GM12878 (cell line): ENCODE measurements at regions not wholly inside any gene's neighbourhood (a gene's known extent, or its start where the extent isn't known, plus 50 kb on each side); places are given as distances from the start of the nearest gene placed in this dataset.

Source experiments
- EP300 ChIP-seq, 2 experiments: fragments of 150-350 bp in 1 of 2; IDR thresholded peaks; 2 replicates each; pipeline ENCODE4 v1.6.1; 2011 to 2012; ENCODE audit warnings: low read depth in 2 of 2, low read length in 2 of 2, borderline replicate concordance in 1 of 2, improper control_type of control experiment in 1 of 2, inconsistent platforms in 1 of 2; ENCODE audit not compliant: control insufficient read depth in 1 of 2
- EZH2 ChIP-seq: IDR thresholded peaks from 2 replicates; pipeline ENCODE4 v1.6.1; 2012; ENCODE audit warnings: low read depth, mild to moderate bottlenecking, control low read depth, inconsistent platforms, low read length, borderline replicate concordance; ENCODE audit not compliant: control insufficient read depth
- IKZF1 ChIP-seq: fragments of 450-650 bp; conservative IDR thresholded peaks from 2 replicates; pipeline ENCODE4 v1.6.1; 2017; ENCODE audit warnings: antibody characterized with exemption, mild to moderate bottlenecking
- POLR2AphosphoS5 ChIP-seq: IDR thresholded peaks from 2 replicates; pipeline ENCODE4 v1.6.1; 2011; ENCODE audit warnings: mild to moderate bottlenecking, low read length, inconsistent platforms
- SREBF1 ChIP-seq: IDR thresholded peaks from 2 replicates; pipeline ENCODE4 v1.6.1; 2012; ENCODE audit warnings: mild to moderate bottlenecking, low read length
- TF ChIP-seq, protein P1 (sequence below), 3 experiments: IDR thresholded peaks in 2 of 3; conservative IDR thresholded peaks in 1 of 3; 2 replicates each; pipeline ENCODE4 v1.5.1; 2011; ENCODE audit warnings: low read depth in 3 of 3, low read length in 3 of 3, mild to moderate bottlenecking in 3 of 3, control low read depth in 2 of 3, moderate library complexity in 2 of 3, inconsistent platforms in 1 of 3, mixed read lengths in 1 of 3; ENCODE audit not compliant: control insufficient read depth in 2 of 3, insufficient read depth in 1 of 3; ENCODE audit errors: extremely low read depth in 1 of 3
- TF ChIP-seq, protein P2 (sequence below): IDR thresholded peaks from 2 replicates; pipeline ENCODE4 v1.6.1; 2012; ENCODE audit warnings: mild to moderate bottlenecking, low read depth, low read length

DNA sequence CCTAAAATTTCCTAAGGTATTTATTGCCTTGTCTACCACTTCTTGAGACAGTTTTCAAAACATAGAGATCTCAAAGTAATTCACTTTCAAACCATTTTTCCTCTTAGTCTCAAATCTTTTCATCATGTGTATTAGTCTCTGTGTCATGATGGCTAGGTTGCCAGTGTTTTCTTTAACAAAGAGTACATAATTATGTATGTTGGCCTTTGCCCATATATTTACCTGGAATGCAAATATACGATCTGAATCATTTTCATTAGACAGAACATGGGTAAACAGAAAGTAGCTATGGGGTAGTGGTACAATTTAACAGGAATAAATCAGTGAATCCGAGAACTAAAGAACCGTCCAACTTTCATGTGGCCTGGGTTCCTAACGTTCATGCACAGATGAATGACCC is 852.1 kb upstream of the MBL2 start:
- TF ChIP-seq, protein P1, sequence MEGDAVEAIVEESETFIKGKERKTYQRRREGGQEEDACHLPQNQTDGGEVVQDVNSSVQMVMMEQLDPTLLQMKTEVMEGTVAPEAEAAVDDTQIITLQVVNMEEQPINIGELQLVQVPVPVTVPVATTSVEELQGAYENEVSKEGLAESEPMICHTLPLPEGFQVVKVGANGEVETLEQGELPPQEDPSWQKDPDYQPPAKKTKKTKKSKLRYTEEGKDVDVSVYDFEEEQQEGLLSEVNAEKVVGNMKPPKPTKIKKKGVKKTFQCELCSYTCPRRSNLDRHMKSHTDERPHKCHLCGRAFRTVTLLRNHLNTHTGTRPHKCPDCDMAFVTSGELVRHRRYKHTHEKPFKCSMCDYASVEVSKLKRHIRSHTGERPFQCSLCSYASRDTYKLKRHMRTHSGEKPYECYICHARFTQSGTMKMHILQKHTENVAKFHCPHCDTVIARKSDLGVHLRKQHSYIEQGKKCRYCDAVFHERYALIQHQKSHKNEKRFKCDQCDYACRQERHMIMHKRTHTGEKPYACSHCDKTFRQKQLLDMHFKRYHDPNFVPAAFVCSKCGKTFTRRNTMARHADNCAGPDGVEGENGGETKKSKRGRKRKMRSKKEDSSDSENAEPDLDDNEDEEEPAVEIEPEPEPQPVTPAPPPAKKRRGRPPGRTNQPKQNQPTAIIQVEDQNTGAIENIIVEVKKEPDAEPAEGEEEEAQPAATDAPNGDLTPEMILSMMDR (IDR thresholded peaks at IDR 0.05 in 2 of 3, conservative IDR thresholded peaks at IDR 0.05 in 1 of 3; ENCODE audit: control insufficient read depth in 2 of 3, extremely low read depth in 1 of 3, insufficient read depth in 1 of 3, low read depth in 3 of 3, low read length in 3 of 3) = no peak
- TF ChIP-seq SREBF1 = no peak
- TF ChIP-seq IKZF1 = no peak
- no peak for TF ChIP-seq EP300 (IDR thresholded peaks at IDR 0.05; ENCODE audit: borderline replicate concordance in 1 of 2, control insufficient read depth in 1 of 2, low read depth in 2 of 2, low read length in 2 of 2)
- TF ChIP-seq EZH2 = no peak
- TF ChIP-seq POLR2AphosphoS5 = no peak
- TF ChIP-seq, protein P2, sequence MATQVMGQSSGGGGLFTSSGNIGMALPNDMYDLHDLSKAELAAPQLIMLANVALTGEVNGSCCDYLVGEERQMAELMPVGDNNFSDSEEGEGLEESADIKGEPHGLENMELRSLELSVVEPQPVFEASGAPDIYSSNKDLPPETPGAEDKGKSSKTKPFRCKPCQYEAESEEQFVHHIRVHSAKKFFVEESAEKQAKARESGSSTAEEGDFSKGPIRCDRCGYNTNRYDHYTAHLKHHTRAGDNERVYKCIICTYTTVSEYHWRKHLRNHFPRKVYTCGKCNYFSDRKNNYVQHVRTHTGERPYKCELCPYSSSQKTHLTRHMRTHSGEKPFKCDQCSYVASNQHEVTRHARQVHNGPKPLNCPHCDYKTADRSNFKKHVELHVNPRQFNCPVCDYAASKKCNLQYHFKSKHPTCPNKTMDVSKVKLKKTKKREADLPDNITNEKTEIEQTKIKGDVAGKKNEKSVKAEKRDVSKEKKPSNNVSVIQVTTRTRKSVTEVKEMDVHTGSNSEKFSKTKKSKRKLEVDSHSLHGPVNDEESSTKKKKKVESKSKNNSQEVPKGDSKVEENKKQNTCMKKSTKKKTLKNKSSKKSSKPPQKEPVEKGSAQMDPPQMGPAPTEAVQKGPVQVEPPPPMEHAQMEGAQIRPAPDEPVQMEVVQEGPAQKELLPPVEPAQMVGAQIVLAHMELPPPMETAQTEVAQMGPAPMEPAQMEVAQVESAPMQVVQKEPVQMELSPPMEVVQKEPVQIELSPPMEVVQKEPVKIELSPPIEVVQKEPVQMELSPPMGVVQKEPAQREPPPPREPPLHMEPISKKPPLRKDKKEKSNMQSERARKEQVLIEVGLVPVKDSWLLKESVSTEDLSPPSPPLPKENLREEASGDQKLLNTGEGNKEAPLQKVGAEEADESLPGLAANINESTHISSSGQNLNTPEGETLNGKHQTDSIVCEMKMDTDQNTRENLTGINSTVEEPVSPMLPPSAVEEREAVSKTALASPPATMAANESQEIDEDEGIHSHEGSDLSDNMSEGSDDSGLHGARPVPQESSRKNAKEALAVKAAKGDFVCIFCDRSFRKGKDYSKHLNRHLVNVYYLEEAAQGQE = no peak
